Trophoblast cell (in vitro differentiated cells and primary cell): ENCODE measurements at regions not wholly inside any gene's neighbourhood (a gene's known extent, or its start where the extent isn't known, plus 50 kb on each side); places are given as distances from the start of the nearest gene placed in this dataset.

Source experiments
- DNase-seq, 2 donors: peaks; one replicate each; pipeline ENCODE4 v3.0.0-alpha.2; 2016
- H2AFZ ChIP-seq: 2 replicates; pipeline ENCODE4 v1.6.1; 2013; ENCODE audit warnings: low read length, moderate library complexity, mild to moderate bottlenecking; ENCODE audit not compliant: insufficient read depth, poor library complexity
- H2AK5ac ChIP-seq: 2 replicates; pipeline ENCODE4 v1.6.1; 2013; ENCODE audit warnings: mild to moderate bottlenecking, low read length
- H2BK120ac ChIP-seq: 2 replicates; pipeline ENCODE4 v1.6.1; 2013; ENCODE audit warnings: low read length, mild to moderate bottlenecking, moderate library complexity; ENCODE audit not compliant: insufficient read depth, poor library complexity
- H2BK12ac ChIP-seq: 2 replicates; pipeline ENCODE4 v1.6.1; 2013; ENCODE audit warnings: mild to moderate bottlenecking, low read length, moderate library complexity
- H2BK5ac ChIP-seq: 2 replicates; pipeline ENCODE4 v1.6.1; 2013; ENCODE audit warnings: low read length, low read depth, moderate library complexity, mild to moderate bottlenecking; ENCODE audit not compliant: poor library complexity
- H3K14ac ChIP-seq: 2 replicates; pipeline ENCODE4 v1.6.1; 2013; ENCODE audit warnings: mild to moderate bottlenecking, low read length
- H3K18ac ChIP-seq: 2 replicates; pipeline ENCODE4 v1.6.1; 2013; ENCODE audit warnings: mild to moderate bottlenecking, low read length
- H3K23ac ChIP-seq: 2 replicates; pipeline ENCODE4 v1.6.1; 2013; ENCODE audit warnings: low read length
- H3K27ac ChIP-seq: 2 replicates; pipeline ENCODE4 v1.5.1; 2013; ENCODE audit warnings: low read depth, mild to moderate bottlenecking, inconsistent platforms, low read length, moderate library complexity
- H3K27me3 ChIP-seq: 2 replicates; pipeline ENCODE4 v1.6.1; 2013; ENCODE audit warnings: inconsistent platforms, mild to moderate bottlenecking, low read length, moderate library complexity; ENCODE audit not compliant: insufficient read depth
- H3K36me3 ChIP-seq, 2 experiments: 1 replicate in 1 of 2; 2 replicates in 1 of 2; pipeline ENCODE4 v1.6.1; 2013; ENCODE audit warnings: low read length in 2 of 2, mild to moderate bottlenecking in 2 of 2, moderate library complexity in 1 of 2; ENCODE audit not compliant: insufficient read depth in 2 of 2, control insufficient read depth in 1 of 2
- H3K4ac ChIP-seq: 2 replicates; pipeline ENCODE4 v1.6.1; 2013; ENCODE audit warnings: low read depth, mild to moderate bottlenecking, low read length, moderate library complexity
- H3K4me1 ChIP-seq, 2 experiments: 1 replicate in 1 of 2; 2 replicates in 1 of 2; pipeline ENCODE4 v1.6.1; 2013; ENCODE audit warnings: low read length in 2 of 2, mild to moderate bottlenecking in 2 of 2, moderate library complexity in 1 of 2; ENCODE audit not compliant: insufficient read depth in 2 of 2, control insufficient read depth in 1 of 2
- H3K4me2 ChIP-seq: 2 replicates; pipeline ENCODE4 v1.6.1; 2013; ENCODE audit warnings: inconsistent platforms, mild to moderate bottlenecking, low read length, moderate library complexity
- H3K4me3 ChIP-seq: 2 replicates; pipeline ENCODE4 v1.5.1; 2013; ENCODE audit warnings: mild to moderate bottlenecking, low read depth, low read length, inconsistent platforms
- H3K79me1 ChIP-seq: one replicate; pipeline ENCODE4 v1.6.1; 2013; ENCODE audit warnings: low read length
- H3K79me2 ChIP-seq: 2 replicates; pipeline ENCODE4 v1.6.1; 2013; ENCODE audit warnings: low read length, mild to moderate bottlenecking; ENCODE audit not compliant: control insufficient read depth, insufficient read depth, poor library complexity
- H3K9ac ChIP-seq: 2 replicates; pipeline ENCODE4 v1.6.1; 2013; ENCODE audit warnings: mild to moderate bottlenecking, low read length
- H3K9me3 ChIP-seq: 2 replicates; pipeline ENCODE4 v1.6.1; 2013; ENCODE audit warnings: low read depth, mild to moderate bottlenecking, control low read depth, inconsistent platforms, low read length; ENCODE audit not compliant: insufficient read depth
- H4K12ac ChIP-seq: 2 replicates; pipeline ENCODE4 v1.6.1; 2013; ENCODE audit warnings: low read depth, mild to moderate bottlenecking, low read length, moderate library complexity
- H4K8ac ChIP-seq: 2 replicates; pipeline ENCODE4 v1.6.1; 2013; ENCODE audit warnings: low read depth, mild to moderate bottlenecking, low read length, moderate library complexity
- H4K91ac ChIP-seq: one replicate; pipeline ENCODE4 v1.6.1; 2013; ENCODE audit warnings: low read depth, mild to moderate bottlenecking, low read length, moderate library complexity
- WGBS: extraction: QIAGEN DNeasy Blood & Tissue Kit; methylation state at CpG from one replicate; pipeline ENCODE4 v1.1.7; 2013; ENCODE audit warnings: missing lambda C conversion rate; ENCODE audit not compliant: insufficient read length, insufficient coverage; ENCODE audit errors: extremely low coverage; 5-methylcytosine and 5-hydroxymethylcytosine counted together

- no peak overlapping the region for H4K8ac ChIP-seq
- no peak overlapping the region for H3K27ac ChIP-seq
- no peaks in the 10 kb centered on the region for H3K36me3 ChIP-seq
- DNase-seq, result no peak
- H3K27me3 ChIP-seq, result no peaks in the 10 kb centered on the region
- no peak overlapping the region for H3K9ac ChIP-seq
- no peak overlapping the region for H2AK5ac ChIP-seq
- no peaks in the 10 kb centered on the region for H3K9me3 ChIP-seq
- H2BK5ac ChIP-seq, result no peak overlapping the region
- H3K79me2 ChIP-seq, result peaks cover 2% of the 10 kb centered on the region
- H3K4me1 ChIP-seq, result no peaks in the 10 kb centered on the region
- no peak overlapping the region for H3K4me2 ChIP-seq
- no peak overlapping the region for H2BK120ac ChIP-seq
- H4K91ac ChIP-seq, result no peak overlapping the region
- no peak overlapping the region for H3K23ac ChIP-seq
- no CpG with 5 or more reads among the region's 21 CpGs for WGBS
- no peak overlapping the region for H3K18ac ChIP-seq
- no peak overlapping the region for H3K14ac ChIP-seq
- no peaks in the 10 kb centered on the region for H3K79me1 ChIP-seq
- no peak overlapping the region for H3K4ac ChIP-seq
- no peak overlapping the region for H4K12ac ChIP-seq
- no peak overlapping the region for H3K4me3 ChIP-seq
- H2BK12ac ChIP-seq, result no peak overlapping the region
- no peak overlapping the region for H2AFZ ChIP-seq
These were observed 71.5 kb upstream of the SMNDC1 start for GRCh38 chr10:110376021-110376766.

- no peak overlapping the region for H2BK5ac ChIP-seq
- H3K27ac ChIP-seq, result no peak overlapping the region
These were observed 72.0 kb upstream of the SMNDC1 start for GRCh38 chr10:110376767-110377160.

GRCh38 chr10:110378006-110378405 is 73.3 kb upstream of the SMNDC1 start:
- H4K91ac ChIP-seq, result no peak overlapping the region
- H3K23ac ChIP-seq, result no peak overlapping the region
- no peak overlapping the region for H3K18ac ChIP-seq
- H4K12ac ChIP-seq, result no peak overlapping the region
- DNase-seq, result no peak
- H2BK120ac ChIP-seq, result no peak overlapping the region
- H2BK12ac ChIP-seq, result no peak overlapping the region
- no peak overlapping the region for H3K14ac ChIP-seq
- no peaks in the 10 kb centered on the region for H3K27me3 ChIP-seq
- no peak overlapping the region for H2BK5ac ChIP-seq
- H3K4me3 ChIP-seq, result no peak overlapping the region
- no peak overlapping the region for H2AK5ac ChIP-seq
- no peak overlapping the region for H4K8ac ChIP-seq
- no peaks in the 10 kb centered on the region for H3K79me1 ChIP-seq
- H3K36me3 ChIP-seq, result no peaks in the 10 kb centered on the region
- H3K79me2 ChIP-seq, result peaks cover 2% of the 10 kb centered on the region
- no peak overlapping the region for H3K9ac ChIP-seq
- no peaks in the 10 kb centered on the region for H3K4me1 ChIP-seq
- no peak overlapping the region for H3K4ac ChIP-seq
- no peaks in the 10 kb centered on the region for H3K9me3 ChIP-seq
- H3K27ac ChIP-seq, result no peak overlapping the region
- no CpG with 5 or more reads among the region's 4 CpGs for WGBS
- H2AFZ ChIP-seq, result no peak overlapping the region
- no peak overlapping the region for H3K4me2 ChIP-seq

More at GRCh38 chr10:110376767-110377160, 72.0 kb upstream of the SMNDC1 start:
- Histone ChIP-seq H3K79me1 (no peaks in the 10 kb centered on the region), H3K4ac (no peak overlapping the region), H3K27me3 (no peaks in the 10 kb centered on the region), H3K4me2 (no peak overlapping the region), H4K8ac (no peak overlapping the region), H3K79me2 (peaks cover 2% of the 10 kb centered on the region), H4K12ac (no peak overlapping the region), H2BK12ac (no peak overlapping the region), H3K18ac (no peak overlapping the region), H2AFZ (no peak overlapping the region), H3K4me1 (no peaks in the 10 kb centered on the region), H2BK120ac (no peak overlapping the region), H3K4me3 (no peak overlapping the region), H4K91ac (no peak overlapping the region), H2AK5ac (no peak overlapping the region), H3K36me3 (no peaks in the 10 kb centered on the region), H3K23ac (no peak overlapping the region), H3K9ac (no peak overlapping the region), H3K14ac (no peak overlapping the region), H3K9me3 (no peaks in the 10 kb centered on the region)
- no CpG with 5 or more reads among the region's 5 CpGs for WGBS
- DNase-seq, result no peak

- no peak overlapping the region for H4K12ac ChIP-seq
- H3K9me3 ChIP-seq, result no peaks in the 10 kb centered on the region
- H3K18ac ChIP-seq, result no peak overlapping the region
- H3K4ac ChIP-seq, result no peak overlapping the region
- no peak overlapping the region for H2AK5ac ChIP-seq
- no peaks in the 10 kb centered on the region for H3K4me1 ChIP-seq
- peaks cover 2% of the 10 kb centered on the region for H3K79me2 ChIP-seq
- no peak overlapping the region for H3K23ac ChIP-seq
- H2BK12ac ChIP-seq, result no peak overlapping the region
- H2BK5ac ChIP-seq, result no peak overlapping the region
- no peak overlapping the region for H4K91ac ChIP-seq
- H2BK120ac ChIP-seq, result no peak overlapping the region
- no peak for DNase-seq
- no peaks in the 10 kb centered on the region for H3K27me3 ChIP-seq
- H3K14ac ChIP-seq, result no peak overlapping the region
- H3K9ac ChIP-seq, result no peak overlapping the region
- H4K8ac ChIP-seq, result no peak overlapping the region
- no peak overlapping the region for H3K4me3 ChIP-seq
- no peaks in the 10 kb centered on the region for H3K79me1 ChIP-seq
- no CpG with 5 or more reads among the region's 6 CpGs for WGBS
- no peak overlapping the region for H2AFZ ChIP-seq
- H3K36me3 ChIP-seq, result no peaks in the 10 kb centered on the region
- H3K27ac ChIP-seq, result no peak overlapping the region
- no peak overlapping the region for H3K4me2 ChIP-seq
These were observed 73.9 kb upstream of the SMNDC1 start for GRCh38 chr10:110378533-110379108.
